ENCODE measurements at regions not wholly inside any gene's neighbourhood (a gene's known extent, or its start where the extent isn't known, plus 50 kb on each side); places are given as distances from the start of the nearest gene placed in this dataset.

DNA sequence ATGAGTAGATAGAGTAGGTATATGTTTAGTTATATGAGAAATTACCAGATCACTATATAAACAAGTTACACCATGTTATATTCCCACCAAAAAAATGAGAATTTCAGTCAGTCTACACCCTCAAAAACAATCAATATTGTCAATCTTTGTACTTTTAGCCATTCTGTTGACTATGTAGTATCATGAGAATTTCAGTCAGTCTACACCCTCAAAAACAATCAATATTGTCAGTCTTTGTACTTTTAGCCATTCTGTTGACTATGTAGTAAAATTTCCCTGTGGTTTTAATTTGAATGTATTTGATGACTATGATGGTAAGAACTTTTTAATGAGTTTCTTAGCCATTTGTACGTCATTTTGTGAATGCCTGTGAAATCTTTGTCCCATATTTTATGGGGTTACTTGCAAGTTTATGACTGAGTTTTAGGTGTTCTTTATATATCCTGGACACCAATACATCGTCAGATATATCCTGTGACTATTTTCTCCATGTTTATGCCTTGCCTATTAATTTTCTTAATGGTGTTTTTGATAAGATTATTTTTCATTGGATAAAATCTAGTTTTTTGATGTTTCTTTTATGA is 528.4 kb upstream of the SPHKAP start:
- intact Hi-C loops (cut with micrococcal nuclease), result loop anchor here (10.0 kb wide), 1 partner anchor 565 kb away; the partner anchor contains the start of gene PID1
- no peak overlapping the region for H3K27ac ChIP-seq (replicated peaks)
- H3K4me3 ChIP-seq, result no peak overlapping the region
- TF ChIP-seq, protein P1, sequence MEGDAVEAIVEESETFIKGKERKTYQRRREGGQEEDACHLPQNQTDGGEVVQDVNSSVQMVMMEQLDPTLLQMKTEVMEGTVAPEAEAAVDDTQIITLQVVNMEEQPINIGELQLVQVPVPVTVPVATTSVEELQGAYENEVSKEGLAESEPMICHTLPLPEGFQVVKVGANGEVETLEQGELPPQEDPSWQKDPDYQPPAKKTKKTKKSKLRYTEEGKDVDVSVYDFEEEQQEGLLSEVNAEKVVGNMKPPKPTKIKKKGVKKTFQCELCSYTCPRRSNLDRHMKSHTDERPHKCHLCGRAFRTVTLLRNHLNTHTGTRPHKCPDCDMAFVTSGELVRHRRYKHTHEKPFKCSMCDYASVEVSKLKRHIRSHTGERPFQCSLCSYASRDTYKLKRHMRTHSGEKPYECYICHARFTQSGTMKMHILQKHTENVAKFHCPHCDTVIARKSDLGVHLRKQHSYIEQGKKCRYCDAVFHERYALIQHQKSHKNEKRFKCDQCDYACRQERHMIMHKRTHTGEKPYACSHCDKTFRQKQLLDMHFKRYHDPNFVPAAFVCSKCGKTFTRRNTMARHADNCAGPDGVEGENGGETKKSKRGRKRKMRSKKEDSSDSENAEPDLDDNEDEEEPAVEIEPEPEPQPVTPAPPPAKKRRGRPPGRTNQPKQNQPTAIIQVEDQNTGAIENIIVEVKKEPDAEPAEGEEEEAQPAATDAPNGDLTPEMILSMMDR (IDR thresholded peaks at IDR 0.05; ENCODE audit: borderline replicate concordance), result no peak
- H3K4me1 ChIP-seq, result no peaks in the 10 kb centered on the region
- no peaks in the 10 kb centered on the region for H3K36me3 ChIP-seq
- peaks cover 8% of the 10 kb centered on the region for H3K9me3 ChIP-seq (replicated peaks)
- no peaks in the 10 kb centered on the region for H3K27me3 ChIP-seq (ENCODE audit: low read depth)
- DNase-seq, result no peak

DNA sequence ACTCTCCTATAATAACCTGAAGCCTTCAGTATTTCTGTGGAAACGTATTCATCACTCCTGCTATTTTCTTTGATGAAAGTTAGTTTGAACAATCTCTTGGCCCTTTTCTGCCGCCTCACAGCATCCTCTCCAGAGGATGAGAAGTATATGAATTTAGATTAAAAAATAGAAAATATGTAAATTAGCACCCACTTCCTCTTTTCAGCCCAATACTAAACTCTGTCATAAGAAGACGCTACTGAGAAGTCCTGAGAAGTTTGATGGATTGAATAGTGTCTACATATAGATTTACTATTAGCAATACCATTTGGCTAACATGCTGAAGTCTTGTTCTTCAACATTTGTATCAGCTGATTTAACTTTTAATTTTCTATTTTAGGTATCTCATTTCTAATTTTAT is 526.4 kb upstream of the SPHKAP start:
- TF ChIP-seq, protein P1 (IDR thresholded peaks at IDR 0.05; ENCODE audit: borderline replicate concordance), result no peak
- intact Hi-C loops (cut with micrococcal nuclease), result loop anchor here (10.0 kb wide), 1 partner anchor 567 kb away; the partner anchor contains the start of gene PID1
- Histone ChIP-seq H3K27ac (replicated peaks) (no peak overlapping the region), H3K4me1 (no peaks in the 10 kb centered on the region), H3K4me3 (no peak overlapping the region), H3K36me3 (no peaks in the 10 kb centered on the region), H3K9me3 (replicated peaks) (no peaks in the 10 kb centered on the region), H3K27me3 (ENCODE audit: low read depth) (no peaks in the 10 kb centered on the region)
- DNase-seq, result no peak

DNA sequence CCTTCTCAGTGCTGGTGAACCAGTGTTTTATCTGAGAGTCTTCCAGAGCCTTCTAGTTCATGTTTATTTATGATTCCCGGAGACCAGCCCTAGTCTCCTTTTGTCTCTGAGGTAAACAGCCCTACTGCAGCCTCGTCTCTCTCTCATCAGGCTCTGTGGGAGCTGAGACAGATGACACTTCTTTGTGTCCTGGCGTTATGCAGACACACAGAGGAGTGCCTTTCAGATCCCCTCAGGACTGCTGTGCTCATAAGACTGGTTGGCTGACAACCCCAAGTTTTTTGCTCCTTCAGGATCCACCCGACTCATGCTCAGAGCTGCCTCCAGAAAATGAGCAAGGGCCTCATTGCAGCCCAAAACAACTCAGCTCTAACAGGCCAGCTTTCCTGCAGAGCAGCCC is 523.8 kb upstream of the SPHKAP start:
- no peaks in the 10 kb centered on the region for H3K27me3 ChIP-seq (ENCODE audit: low read depth)
- no peak for DNase-seq
- no peaks in the 10 kb centered on the region for H3K4me1 ChIP-seq
- no peaks in the 10 kb centered on the region for H3K36me3 ChIP-seq
- H3K4me3 ChIP-seq, result no peak overlapping the region
- intact Hi-C loops (cut with micrococcal nuclease), result loop anchor here (10.0 kb wide), 1 partner anchor 569 kb away; the partner anchor contains the start of gene PID1
- H3K9me3 ChIP-seq (replicated peaks), result no peaks in the 10 kb centered on the region
- no peak overlapping the region for H3K27ac ChIP-seq (replicated peaks)
- TF ChIP-seq, protein P1 (IDR thresholded peaks at IDR 0.05; ENCODE audit: borderline replicate concordance), result no peak

DNA sequence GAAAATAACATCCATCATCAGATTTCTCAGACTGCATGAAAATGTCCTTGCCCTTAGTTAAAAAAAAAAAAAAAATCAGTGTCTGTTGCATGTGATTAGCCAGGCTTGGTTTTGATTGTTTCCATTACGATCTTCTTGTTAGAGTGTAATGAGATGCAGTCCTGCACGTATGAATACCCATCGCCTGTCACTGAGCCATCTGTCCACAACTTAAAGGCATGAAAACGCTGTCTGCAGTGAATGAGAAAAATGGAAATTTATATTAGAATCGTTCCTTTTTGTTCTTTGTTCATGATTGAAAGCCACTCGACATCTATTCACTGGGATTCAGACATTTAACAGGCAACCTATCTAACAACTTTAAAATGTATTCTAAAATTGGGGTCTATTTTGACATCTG is 521.7 kb upstream of the SPHKAP start:
- intact Hi-C loops (cut with micrococcal nuclease), result loop anchor here (10.0 kb wide), 1 partner anchor 572 kb away; the partner anchor contains the start of gene PID1
- H3K36me3 ChIP-seq, result no peaks in the 10 kb centered on the region
- H3K27ac ChIP-seq (replicated peaks), result no peak overlapping the region
- no peaks in the 10 kb centered on the region for H3K4me1 ChIP-seq
- no peaks in the 10 kb centered on the region for H3K27me3 ChIP-seq (ENCODE audit: low read depth)
- TF ChIP-seq, protein P1 (IDR thresholded peaks at IDR 0.05; ENCODE audit: borderline replicate concordance), result no peak
- H3K9me3 ChIP-seq (replicated peaks), result no peaks in the 10 kb centered on the region
- DNase-seq, result no peak
- no peak overlapping the region for H3K4me3 ChIP-seq

DNA sequence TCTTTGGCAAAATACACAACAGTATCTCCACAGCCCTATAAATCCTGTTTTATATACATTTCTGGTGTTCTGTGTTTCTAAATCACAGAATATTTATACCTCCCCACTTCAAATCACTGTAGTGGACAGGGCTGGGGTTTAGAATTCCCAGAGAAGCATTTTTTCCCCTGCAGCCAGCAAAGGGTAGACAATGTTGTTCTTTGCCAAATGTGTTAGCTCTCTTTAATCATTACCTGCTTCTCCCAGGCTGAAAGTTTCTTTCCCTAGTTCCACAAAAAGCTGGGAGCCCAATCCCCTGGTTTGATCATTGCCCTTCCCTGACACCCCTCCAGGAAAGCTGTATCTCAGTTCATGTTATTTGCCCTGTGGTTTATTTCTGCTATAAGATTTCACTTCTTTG is 520.0 kb upstream of the SPHKAP start:
- no peaks in the 10 kb centered on the region for H3K9me3 ChIP-seq (replicated peaks)
- no peaks in the 10 kb centered on the region for H3K36me3 ChIP-seq
- no peak overlapping the region for H3K27ac ChIP-seq (replicated peaks)
- TF ChIP-seq, protein P1 (IDR thresholded peaks at IDR 0.05; ENCODE audit: borderline replicate concordance), result no peak
- no peak for DNase-seq
- intact Hi-C loops (cut with micrococcal nuclease), result loop anchor here (10.0 kb wide), 1 partner anchor 573 kb away; the partner anchor contains the start of gene PID1
- no peaks in the 10 kb centered on the region for H3K27me3 ChIP-seq (ENCODE audit: low read depth)
- H3K4me1 ChIP-seq, result no peaks in the 10 kb centered on the region
- no peak overlapping the region for H3K4me3 ChIP-seq

Measured in left ventricle myocardium inferior (tissue), 1 donor.